Suppressor macrophage (primary cell): ENCODE measurements at regions not wholly inside any gene's neighbourhood (a gene's known extent, or its start where the extent isn't known, plus 50 kb on each side); places are given as distances from the start of the nearest gene placed in this dataset.
A peak's percentile ranks its signal among the peaks of the same experiment; 100 is the strongest.
"Not testable (repeated sequence)": the region's sequence is repeated elsewhere in the genome, so short reads cannot be mapped to it uniquely, and the experiment has no call there.

Source experiments
- DNase-seq, 4 experiments: peaks; one replicate each; pipeline ENCODE4 v3.0.0-alpha.2; 2020 to 2022

DNA sequence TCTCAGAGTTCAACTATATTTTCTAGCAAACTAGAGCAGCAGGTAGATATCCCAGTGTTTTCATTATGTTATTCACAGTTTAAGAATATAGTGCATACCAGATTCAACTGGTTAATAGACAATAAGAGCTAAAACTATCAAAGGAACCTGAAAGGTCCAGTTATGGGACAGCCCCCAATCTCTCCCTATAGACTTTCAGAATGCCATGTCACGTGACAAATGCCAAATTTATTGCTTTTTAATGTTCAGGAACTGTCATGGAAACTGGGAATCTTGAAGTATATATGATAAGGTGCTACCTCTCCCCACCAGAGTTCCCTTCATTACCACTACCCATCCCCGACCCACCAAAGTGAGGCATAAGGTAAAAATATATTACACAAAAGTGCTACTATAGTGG, 629.0 kb upstream of the SEMA6A start:
- no peak for DNase-seq

DNA sequence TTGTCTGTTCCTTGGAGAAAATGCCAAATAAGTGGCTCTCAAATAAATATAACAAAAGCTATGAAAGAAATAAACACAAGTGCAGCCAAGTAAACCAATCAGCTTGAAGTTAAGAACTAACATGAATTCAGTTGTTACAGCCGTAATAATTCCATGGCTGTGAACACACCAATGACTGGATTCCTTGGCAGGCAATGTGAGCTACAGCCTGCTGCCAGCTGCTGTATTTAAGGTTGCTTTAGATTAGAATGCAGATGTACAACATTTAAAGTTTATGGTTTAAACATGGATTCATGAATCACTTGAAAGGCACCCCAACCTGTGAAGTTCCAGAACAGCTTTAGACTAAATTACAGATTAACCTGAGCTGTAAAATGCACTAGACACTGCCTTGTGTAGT, 626.4 kb upstream of the SEMA6A start:
- DNase-seq, result no peak

DNA sequence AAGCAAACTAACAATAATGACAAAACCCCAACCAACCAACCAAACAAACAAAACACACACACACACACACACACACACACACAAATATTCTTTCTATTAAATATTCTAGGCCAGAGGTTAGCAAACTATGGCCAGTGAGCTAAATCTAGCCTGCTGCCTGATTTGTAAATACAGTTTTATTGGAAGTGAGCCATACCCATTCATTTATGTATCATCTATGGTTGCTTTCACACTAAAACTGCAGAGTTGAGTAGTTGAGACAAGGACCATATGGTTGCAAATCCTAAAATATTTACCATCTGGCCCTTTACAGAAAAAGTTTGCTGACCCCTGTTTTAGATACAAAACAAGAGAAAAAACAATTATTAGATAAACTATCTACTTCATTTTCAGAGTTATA, 620.5 kb upstream of the SEMA6A start:
- DNase-seq, result no peak

DNA sequence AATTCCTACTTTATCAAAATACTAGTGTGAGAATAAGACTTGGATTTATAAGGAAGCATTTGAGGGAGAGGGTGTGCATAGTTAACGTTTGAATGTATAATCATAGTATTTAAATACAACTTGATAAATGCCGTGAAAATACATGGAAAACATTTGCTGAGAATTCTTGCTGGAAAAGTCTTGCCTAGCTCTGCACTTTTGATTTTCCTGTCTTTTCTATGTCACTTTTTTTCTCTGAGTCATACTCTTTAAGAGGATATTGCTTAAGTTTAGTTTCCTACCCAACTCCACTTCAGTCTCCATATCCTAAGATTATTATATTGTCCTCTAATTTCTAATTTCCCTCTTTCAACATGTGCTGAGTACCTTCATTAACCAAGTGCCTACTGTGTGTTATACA, 616.6 kb upstream of the SEMA6A start:
- DNase-seq, result no peak

GRCh38 chr5:117189784-117190183, 615.2 kb upstream of the SEMA6A start:
- no peak for DNase-seq

- no peak for DNase-seq
Measured at GRCh38 chr5:117188211-117188610, 613.6 kb upstream of the SEMA6A start.

DNA sequence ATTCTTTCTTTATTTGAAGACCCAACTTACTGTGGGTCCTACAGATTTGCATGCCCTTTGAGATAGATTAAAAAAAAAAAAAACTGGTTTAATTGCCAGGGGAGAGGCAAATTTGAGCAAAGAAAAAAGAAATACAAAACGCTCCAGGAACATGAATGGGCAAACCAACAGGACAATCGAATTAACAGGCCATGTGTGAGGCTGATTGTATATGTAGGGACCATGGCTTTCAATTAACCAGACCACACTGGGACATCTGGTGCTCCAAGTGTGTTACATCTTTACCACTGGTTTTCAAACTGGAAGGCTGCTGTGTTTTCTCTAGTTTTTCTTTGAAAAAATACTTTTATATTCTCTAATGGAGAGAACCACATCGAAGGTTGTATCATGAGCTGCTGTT, 612.1 kb upstream of the SEMA6A start:
- DNase-seq, result no peak

GRCh38 chr5:117183326-117183725, 608.7 kb upstream of the SEMA6A start:
- DNase-seq, result no peak

GRCh38 chr5:117182104-117182503, 607.5 kb upstream of the SEMA6A start:
- DNase-seq, result no peak

DNA sequence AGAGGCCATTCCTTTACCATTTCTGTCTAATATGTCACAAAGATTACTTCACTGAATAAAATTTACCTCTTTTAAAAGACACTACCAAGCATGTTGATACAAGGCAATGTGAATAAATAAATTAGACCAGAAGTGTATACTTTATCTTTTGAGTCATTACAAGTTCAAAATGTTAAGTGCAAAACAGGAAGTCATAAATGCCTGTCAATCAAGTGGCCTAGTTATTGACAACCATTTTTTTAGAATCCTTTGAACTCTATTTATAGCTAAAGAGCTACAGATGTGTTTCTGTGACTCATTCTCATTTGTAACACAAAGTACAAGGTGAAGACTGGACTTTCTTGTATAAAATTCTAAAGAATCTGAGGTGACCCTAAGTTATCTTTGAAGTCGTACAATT, 602.7 kb upstream of the SEMA6A start:
- DNase-seq, result no peak

- no peak for DNase-seq
Measured at GRCh38 chr5:117165068-117165467, 590.4 kb upstream of the SEMA6A start.

DNA sequence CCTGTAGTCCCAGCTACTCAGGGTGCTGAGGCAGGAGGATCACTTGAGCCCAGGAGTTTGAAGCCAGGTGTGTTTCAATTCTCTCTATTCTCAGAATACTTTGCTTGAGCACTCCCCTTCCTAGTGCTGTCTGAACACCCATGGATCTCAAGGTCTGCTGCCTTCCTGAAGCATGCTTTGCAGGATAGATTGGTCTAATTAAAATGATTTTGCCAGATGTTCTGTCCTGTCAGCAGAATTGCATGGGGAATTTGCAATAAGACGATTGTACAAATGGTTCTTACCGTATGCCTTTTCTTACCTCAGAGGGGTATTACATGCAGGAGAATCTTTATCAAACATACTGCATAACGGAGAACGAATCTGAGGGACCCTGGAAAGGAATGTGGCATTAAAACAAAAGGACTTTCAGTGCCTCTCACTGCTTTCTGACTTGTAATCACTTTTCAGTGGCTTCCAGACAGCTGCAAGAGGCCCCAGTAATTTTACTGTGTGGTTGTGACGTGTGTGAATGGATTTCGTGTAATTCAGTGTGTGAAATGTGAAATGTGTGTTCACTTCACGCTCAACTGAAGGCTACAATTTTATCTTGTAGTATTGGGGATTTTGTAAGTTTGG, 587.2 kb upstream of the SEMA6A start:
- DNase-seq, result no peak

DNA sequence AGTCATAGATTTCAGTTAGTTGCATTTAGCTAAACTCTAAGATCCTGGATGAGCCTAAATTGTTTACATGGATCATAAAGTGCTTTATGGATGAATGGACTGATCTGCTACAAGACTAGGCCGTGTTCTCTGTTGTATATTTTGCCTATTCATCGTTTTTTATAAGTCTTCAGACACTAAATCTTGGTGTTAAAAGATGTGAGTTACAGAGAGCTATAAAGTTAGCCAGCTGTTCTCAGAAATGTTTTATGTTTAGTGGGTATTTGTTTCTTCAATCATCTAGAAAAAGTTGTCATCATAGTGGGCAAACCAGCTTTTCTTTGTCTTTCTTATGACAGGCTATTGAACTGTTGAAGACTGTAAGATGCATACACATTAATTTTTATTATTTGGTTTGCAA, 585.8 kb upstream of the SEMA6A start:
- no peak for DNase-seq

DNA sequence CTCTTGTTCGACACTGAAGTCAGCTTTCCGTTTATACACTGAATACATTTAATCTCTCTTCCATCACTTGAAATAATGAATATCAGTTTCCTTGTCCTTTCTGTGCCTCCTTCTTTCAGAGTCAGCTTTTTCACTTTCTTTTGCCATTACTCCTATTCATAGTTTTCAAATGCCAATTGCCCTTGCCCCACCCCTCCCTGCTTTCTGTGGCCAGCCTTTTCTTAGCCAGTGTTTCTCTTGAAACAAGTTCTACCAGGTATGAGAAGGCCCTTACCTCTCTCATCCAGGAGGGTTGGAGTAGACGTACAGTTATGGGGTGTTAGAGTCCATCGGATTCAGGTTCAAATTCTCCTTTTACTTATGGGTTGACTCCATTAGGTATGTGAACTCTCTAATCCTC, 574.7 kb upstream of the SEMA6A start:
- no peak for DNase-seq

DNA sequence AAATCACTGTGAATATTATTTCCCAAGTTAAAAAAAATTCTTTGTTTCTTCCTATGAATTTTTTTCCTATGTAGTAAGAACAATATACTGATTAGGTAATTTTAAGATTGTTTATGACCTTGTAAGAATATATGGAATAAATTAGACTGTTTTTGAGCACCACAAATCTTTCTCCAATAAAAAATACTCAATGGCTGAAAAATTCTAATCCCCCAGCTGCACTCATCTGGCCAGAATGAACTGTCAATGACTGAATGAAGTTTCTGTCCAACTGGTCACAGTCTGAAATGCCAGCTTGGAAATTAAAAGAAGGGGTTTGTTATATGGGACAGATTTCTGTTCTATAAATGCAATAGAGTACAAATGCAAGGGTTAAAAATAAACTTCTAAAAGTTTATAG, 569.5 kb upstream of the SEMA6A start:
- no peak for DNase-seq

DNA sequence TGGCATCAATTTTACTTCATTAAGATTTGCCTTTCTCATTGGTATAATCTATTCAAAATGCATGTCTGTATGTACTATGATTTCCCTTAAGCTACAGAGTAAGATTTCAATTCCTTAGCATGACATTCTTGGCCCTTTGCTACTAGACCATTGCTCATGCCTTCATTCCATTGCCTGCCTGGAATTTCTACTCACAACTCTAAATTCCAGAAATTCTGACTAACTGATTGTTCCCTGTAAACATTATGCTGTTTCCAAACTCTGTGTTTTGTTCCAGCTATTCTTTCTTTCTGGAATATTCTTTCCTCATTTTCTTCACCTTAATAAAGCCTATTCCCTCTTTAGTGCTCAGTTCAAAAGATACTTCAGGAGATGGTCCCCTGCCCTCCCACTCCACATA, 568.8 kb upstream of the SEMA6A start:
- DNase-seq, result no peak

DNA sequence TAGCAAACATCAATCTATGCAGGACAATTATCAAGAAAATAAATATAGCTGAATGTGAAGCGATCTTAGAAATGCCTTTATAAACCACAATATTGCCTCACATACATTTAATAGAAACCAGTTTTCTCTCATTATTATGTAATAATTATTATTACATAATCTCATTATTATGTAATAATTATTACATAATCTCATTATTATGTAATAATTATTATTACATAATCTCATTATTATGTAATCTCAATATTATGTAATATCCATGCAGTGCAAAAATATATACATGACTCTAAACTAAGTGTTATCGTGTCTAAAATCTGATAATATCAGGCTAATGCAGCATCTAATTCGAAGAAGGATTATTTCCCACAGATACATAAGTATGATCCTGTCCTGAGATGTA, 563.9 kb upstream of the SEMA6A start:
- DNase-seq, result peak in 1 of 4 experiments; percentile 0

- DNase-seq, result no peak
Measured at GRCh38 chr5:117135851-117136250, 561.2 kb upstream of the SEMA6A start.

DNA sequence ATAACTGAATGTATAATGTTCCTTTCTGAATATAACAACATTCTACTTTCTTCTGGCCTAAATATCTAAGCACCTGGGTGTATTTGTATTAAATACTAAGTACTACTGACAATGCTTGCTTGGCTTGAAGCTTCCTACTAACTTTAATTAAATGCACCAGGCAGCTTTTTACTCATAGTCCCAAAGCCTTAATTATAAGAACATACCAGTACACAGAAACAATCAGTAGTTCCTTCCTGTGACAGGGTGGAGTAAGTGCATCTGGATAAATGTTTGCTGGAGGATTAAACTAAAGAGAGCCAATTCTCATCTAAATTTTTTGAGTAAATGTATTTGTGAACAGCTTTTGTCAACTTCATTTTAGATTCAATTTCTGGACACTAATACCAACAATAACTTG, 558.6 kb upstream of the SEMA6A start:
- DNase-seq, result no peak

- DNase-seq, result no peak
Measured at GRCh38 chr5:117131876-117132275, 557.3 kb upstream of the SEMA6A start.

DNA sequence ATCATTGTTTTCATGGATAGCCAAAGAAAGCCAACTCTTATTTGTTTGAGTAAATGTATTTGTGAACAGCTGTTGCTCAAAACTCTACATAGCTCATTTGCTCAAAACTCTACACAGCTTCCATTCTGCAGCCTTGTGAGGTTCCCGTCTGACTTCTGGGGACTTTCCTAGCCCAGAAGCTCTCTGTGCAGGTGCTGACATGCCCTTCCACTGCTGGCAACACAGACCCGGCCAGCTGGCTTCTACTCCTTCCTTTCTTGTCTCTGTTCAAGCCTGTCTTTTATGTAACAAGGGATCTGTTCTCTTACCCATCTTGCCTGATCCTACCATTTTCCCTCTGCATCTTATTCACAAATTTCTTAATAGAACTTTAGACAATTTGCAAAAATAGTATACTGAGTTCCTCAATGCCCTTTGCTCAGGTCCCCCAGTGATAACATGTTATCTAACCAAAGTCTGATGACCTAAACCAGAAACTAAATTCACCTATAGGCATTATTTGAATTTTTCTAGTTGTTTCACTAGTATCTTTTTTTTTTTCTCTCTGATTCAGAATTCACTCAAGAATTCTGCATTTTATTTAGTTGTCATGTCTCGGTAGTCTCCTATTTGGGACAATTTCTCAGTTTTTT, 556.5 kb upstream of the SEMA6A start:
- DNase-seq, result no peak

GRCh38 chr5:117118499-117118898, 543.9 kb upstream of the SEMA6A start:
- DNase-seq, result no peak

DNA sequence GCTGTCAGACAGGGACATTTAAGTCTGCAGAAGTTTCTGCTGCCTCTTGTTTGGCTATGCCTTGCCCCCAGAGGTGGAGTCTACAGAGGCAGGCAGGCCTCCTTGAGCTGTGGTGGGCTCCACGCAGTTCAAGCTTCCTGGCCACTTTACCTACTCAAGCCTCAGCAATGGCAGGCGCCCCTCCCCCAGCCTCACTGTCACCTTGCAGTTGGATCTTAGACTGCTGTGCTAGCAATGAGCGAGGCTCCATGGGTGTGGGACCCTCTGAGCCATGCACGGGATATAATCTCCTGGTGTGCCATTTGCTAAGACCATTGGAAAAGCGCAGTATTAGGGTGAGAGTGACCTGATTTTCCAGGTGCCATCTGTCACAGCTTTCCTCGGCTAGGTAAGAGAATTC, 542.7 kb upstream of the SEMA6A start:
- not testable (repeated sequence) for DNase-seq

- no peak for DNase-seq
Measured at GRCh38 chr5:117110548-117110947, 535.9 kb upstream of the SEMA6A start.

- no peak for DNase-seq
Measured at GRCh38 chr5:117107859-117108258, 533.2 kb upstream of the SEMA6A start.
